WTC11 (cell line): ENCODE measurements at regions not wholly inside any gene's neighbourhood (a gene's known extent, or its start where the extent isn't known, plus 50 kb on each side); places are given as distances from the start of the nearest gene placed in this dataset.
"Not testable (repeated sequence)": the region's sequence is repeated elsewhere in the genome, so short reads cannot be mapped to it uniquely, and the experiment has no call there.

Experiments
- ATAC-seq: fragments of 200-7000 bp; cut with Tn5 transposase; 2 replicates; pipeline ENCODE4 v1.10.0; 2021; ENCODE audit warnings: mild to moderate bottlenecking, moderate library complexity
- CTCF ChIA-PET: fragments of 300-600 bp; sonication (Branson Sonifier 250); formaldehyde crosslinking; loops from one replicate; lab custom pipeline; 2021; ENCODE audit warnings: antibody characterized with exemption; lab: Charles Lee
- POLR2A ChIA-PET: fragments of 350-600 bp; sonication (Branson Sonifier 250); formaldehyde crosslinking; loops from one replicate; lab custom pipeline; 2021; ENCODE audit warnings: antibody characterized with exemption; lab: Charles Lee
- DNase-seq: peaks from one replicate; pipeline ENCODE4 v3.0.0; 2021; ENCODE audit warnings: low spot score
- H3K27ac Mint-ChIP-seq: 2 replicates; pipeline ENCODE4 v1.8.0; 2021; ENCODE audit warnings: mixed read lengths
- H3K27me3 Mint-ChIP-seq: 2 replicates; pipeline ENCODE4 v1.8.0; 2021; ENCODE audit warnings: low read depth, mild to moderate bottlenecking, moderate library complexity, mixed read lengths
- H3K36me3 Mint-ChIP-seq: 2 replicates; pipeline ENCODE4 v1.8.0; 2021; ENCODE audit warnings: mixed read lengths
- H3K4me1 Mint-ChIP-seq: 2 replicates; pipeline ENCODE4 v1.8.0; 2022; ENCODE audit warnings: mixed read lengths
- H3K4me3 Mint-ChIP-seq: 2 replicates; pipeline ENCODE4 v1.8.0; 2021; ENCODE audit warnings: mild to moderate bottlenecking, moderate library complexity, mixed read lengths
- H3K9me3 Mint-ChIP-seq: 2 replicates; pipeline ENCODE4 v1.8.0; 2021; ENCODE audit warnings: mixed read lengths
- FOXP1 ChIP-seq: sonication (generic); formaldehyde crosslinking; IDR thresholded peaks from 2 replicates; pipeline ENCODE4 v1.8.0; 2022; ENCODE audit warnings: missing genetic modification reagents, mild to moderate bottlenecking, moderate library complexity, borderline replicate concordance
- GABPB1 ChIP-seq: sonication (generic); formaldehyde crosslinking; IDR thresholded peaks from 2 replicates; pipeline ENCODE4 v1.8.1; 2023; ENCODE audit warnings: mild to moderate bottlenecking, missing genetic modification reagents
- GRHL2 ChIP-seq: fragments of 250-450 bp; sonication (Bioruptor Pico); IDR thresholded peaks from 2 replicates; pipeline ENCODE4 v1.8.0; 2022; ENCODE audit warnings: mild to moderate bottlenecking, moderate library complexity; ENCODE audit not compliant: insufficient replicate concordance, severe bottlenecking
- GTF2I ChIP-seq: fragments of 250-450 bp; sonication (Bioruptor Pico); conservative IDR thresholded peaks from 2 replicates; pipeline ENCODE4 v1.4.0; 2021; ENCODE audit warnings: mild to moderate bottlenecking
- IRF2 ChIP-seq: sonication (generic); formaldehyde crosslinking; IDR thresholded peaks from 2 replicates; pipeline ENCODE4 v1.8.0; 2022; ENCODE audit warnings: low read depth, missing genetic modification reagents, borderline replicate concordance
- JAZF1 ChIP-seq: fragments of 250-450 bp; sonication (Bioruptor Pico); IDR thresholded peaks from 2 replicates; pipeline ENCODE4 v1.9.0; 2021; ENCODE audit warnings: moderate library complexity, mild to moderate bottlenecking, inconsistent platforms
- KAT7 ChIP-seq: sonication (generic); formaldehyde crosslinking; IDR thresholded peaks from 2 replicates; pipeline ENCODE4 v1.8.1; 2023; ENCODE audit warnings: missing genetic modification reagents, mild to moderate bottlenecking, borderline replicate concordance
- PRDM15 ChIP-seq: sonication (generic); formaldehyde crosslinking; IDR thresholded peaks from 2 replicates; pipeline ENCODE4 v1.8.0; 2022; ENCODE audit warnings: missing genetic modification reagents
- RELA ChIP-seq: sonication (generic); formaldehyde crosslinking; IDR thresholded peaks from 2 replicates; pipeline ENCODE4 v1.8.1; 2022; ENCODE audit warnings: missing genetic modification reagents, mild to moderate bottlenecking, borderline replicate concordance
- RORB ChIP-seq: fragments of 250-450 bp; sonication (Bioruptor Pico); IDR thresholded peaks from 2 replicates; pipeline ENCODE4 v1.9.0; 2021; ENCODE audit warnings: mild to moderate bottlenecking
- TP53 ChIP-seq: sonication (generic); formaldehyde crosslinking; IDR thresholded peaks from 2 replicates; pipeline ENCODE4 v1.8.1; 2023; ENCODE audit warnings: mild to moderate bottlenecking, missing genetic modification reagents
- ZNF423 ChIP-seq: fragments of 250-450 bp; sonication (Bioruptor Pico); IDR thresholded peaks from 2 replicates; pipeline ENCODE4 v2.1.2; 2022; ENCODE audit warnings: mild to moderate bottlenecking, moderate library complexity
- TF ChIP-seq, protein P1 (sequence below): sonication (generic); formaldehyde crosslinking; IDR thresholded peaks from 2 replicates; pipeline ENCODE4 v1.8.1; 2023; ENCODE audit warnings: mild to moderate bottlenecking, missing genetic modification reagents
- TF ChIP-seq, protein P2 (sequence below): sonication (generic); formaldehyde crosslinking; IDR thresholded peaks from 2 replicates; pipeline ENCODE4 v1.8.1; 2022; ENCODE audit warnings: mild to moderate bottlenecking, moderate library complexity, missing genetic modification reagents
- TF ChIP-seq, protein P3 (sequence below): sonication (generic); formaldehyde crosslinking; IDR thresholded peaks from 2 replicates; pipeline ENCODE4 v1.8.0; 2022; ENCODE audit warnings: mild to moderate bottlenecking, missing genetic modification reagents
- TF ChIP-seq, protein P4 (sequence below): sonication (generic); formaldehyde crosslinking; IDR thresholded peaks from 2 replicates; pipeline ENCODE4 v1.8.1; 2023; ENCODE audit warnings: mild to moderate bottlenecking, missing genetic modification reagents, borderline replicate concordance
- TF ChIP-seq, protein P5 (sequence below): fragments of 250-450 bp; sonication (Bioruptor Pico); IDR thresholded peaks from 2 replicates; pipeline ENCODE4 v1.9.0; 2021; ENCODE audit warnings: mild to moderate bottlenecking

DNA sequence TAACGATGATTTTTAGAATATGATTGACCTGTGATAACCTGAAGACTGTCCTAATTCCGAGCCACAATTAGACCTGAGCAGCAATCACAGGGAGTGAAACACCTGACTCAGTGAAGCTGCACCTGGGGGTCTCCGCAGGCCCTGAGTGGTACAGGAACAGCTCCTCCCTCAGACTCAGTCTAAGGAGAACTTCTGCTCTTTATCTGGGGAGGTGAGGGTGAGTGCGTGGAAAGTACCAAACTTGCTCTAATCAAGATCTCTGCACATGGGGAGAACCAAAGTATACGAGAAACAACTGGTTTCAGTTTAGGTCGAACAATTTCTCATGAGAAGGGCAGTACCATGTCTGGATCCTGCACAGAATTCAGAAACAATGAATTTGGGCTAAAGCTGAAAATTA lies 555.3 kb downstream of the TMEM121 start:
- H3K27me3 Mint-ChIP-seq, H3K4me3 Mint-ChIP-seq, POLR2A ChIA-PET, H3K36me3 Mint-ChIP-seq, H3K4me1 Mint-ChIP-seq, DNase-seq, H3K9me3 Mint-ChIP-seq, CTCF ChIA-PET, ATAC-seq, H3K27ac Mint-ChIP-seq: not testable (repeated sequence)

DNA sequence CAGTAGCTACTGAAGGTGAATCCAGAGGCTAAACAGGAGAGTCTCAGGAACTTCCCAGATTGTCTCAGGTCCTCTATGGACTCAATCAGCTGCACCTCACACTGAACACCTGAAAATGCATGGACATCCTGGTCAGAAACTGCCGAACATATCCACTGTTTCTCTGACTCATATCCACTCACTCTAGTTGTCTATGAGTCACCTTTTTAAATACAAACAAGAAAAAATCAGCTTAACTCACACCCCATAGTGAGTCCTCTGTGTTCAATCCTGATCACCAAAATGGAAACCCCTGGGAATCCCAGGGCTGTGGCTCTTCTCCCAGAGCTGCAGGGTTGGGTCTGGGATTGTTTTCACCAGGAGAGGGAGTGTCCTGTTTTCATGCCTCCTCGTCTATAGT lies 556.7 kb downstream of the TMEM121 start:
- H3K27ac Mint-ChIP-seq = no peak overlapping the region
- TF ChIP-seq RELA (CRISPR knock-in tag) (no peak), KAT7 (CRISPR knock-in tag) (no peak), TP53 (CRISPR knock-in tag) (no peak), GRHL2 (no peak), IRF2 (no peak), RORB (no peak), GTF2I (no peak), JAZF1 (no peak)
- TF ChIP-seq, protein P1, sequence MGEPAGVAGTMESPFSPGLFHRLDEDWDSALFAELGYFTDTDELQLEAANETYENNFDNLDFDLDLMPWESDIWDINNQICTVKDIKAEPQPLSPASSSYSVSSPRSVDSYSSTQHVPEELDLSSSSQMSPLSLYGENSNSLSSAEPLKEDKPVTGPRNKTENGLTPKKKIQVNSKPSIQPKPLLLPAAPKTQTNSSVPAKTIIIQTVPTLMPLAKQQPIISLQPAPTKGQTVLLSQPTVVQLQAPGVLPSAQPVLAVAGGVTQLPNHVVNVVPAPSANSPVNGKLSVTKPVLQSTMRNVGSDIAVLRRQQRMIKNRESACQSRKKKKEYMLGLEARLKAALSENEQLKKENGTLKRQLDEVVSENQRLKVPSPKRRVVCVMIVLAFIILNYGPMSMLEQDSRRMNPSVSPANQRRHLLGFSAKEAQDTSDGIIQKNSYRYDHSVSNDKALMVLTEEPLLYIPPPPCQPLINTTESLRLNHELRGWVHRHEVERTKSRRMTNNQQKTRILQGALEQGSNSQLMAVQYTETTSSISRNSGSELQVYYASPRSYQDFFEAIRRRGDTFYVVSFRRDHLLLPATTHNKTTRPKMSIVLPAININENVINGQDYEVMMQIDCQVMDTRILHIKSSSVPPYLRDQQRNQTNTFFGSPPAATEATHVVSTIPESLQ = no peak
- TF ChIP-seq, protein P2, sequence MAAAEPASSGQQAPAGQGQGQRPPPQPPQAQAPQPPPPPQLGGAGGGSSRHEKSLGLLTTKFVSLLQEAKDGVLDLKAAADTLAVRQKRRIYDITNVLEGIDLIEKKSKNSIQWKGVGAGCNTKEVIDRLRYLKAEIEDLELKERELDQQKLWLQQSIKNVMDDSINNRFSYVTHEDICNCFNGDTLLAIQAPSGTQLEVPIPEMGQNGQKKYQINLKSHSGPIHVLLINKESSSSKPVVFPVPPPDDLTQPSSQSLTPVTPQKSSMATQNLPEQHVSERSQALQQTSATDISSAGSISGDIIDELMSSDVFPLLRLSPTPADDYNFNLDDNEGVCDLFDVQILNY (CRISPR knock-in tag) = no peak
- TF ChIP-seq, protein P3, sequence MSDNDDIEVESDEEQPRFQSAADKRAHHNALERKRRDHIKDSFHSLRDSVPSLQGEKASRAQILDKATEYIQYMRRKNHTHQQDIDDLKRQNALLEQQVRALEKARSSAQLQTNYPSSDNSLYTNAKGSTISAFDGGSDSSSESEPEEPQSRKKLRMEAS (CRISPR knock-in tag) = no peak
- TF ChIP-seq, protein P4, sequence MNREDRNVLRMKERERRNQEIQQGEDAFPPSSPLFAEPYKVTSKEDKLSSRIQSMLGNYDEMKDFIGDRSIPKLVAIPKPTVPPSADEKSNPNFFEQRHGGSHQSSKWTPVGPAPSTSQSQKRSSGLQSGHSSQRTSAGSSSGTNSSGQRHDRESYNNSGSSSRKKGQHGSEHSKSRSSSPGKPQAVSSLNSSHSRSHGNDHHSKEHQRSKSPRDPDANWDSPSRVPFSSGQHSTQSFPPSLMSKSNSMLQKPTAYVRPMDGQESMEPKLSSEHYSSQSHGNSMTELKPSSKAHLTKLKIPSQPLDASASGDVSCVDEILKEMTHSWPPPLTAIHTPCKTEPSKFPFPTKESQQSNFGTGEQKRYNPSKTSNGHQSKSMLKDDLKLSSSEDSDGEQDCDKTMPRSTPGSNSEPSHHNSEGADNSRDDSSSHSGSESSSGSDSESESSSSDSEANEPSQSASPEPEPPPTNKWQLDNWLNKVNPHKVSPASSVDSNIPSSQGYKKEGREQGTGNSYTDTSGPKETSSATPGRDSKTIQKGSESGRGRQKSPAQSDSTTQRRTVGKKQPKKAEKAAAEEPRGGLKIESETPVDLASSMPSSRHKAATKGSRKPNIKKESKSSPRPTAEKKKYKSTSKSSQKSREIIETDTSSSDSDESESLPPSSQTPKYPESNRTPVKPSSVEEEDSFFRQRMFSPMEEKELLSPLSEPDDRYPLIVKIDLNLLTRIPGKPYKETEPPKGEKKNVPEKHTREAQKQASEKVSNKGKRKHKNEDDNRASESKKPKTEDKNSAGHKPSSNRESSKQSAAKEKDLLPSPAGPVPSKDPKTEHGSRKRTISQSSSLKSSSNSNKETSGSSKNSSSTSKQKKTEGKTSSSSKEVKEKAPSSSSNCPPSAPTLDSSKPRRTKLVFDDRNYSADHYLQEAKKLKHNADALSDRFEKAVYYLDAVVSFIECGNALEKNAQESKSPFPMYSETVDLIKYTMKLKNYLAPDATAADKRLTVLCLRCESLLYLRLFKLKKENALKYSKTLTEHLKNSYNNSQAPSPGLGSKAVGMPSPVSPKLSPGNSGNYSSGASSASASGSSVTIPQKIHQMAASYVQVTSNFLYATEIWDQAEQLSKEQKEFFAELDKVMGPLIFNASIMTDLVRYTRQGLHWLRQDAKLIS (CRISPR knock-in tag) = no peak
- DNase-seq (no peak), ATAC-seq (no peak)
- ChIA-PET POLR2A (no interaction called here), CTCF (no interaction called here)
- H3K4me3 Mint-ChIP-seq = no peak overlapping the region
- no peaks in the 10 kb centered on the region for H3K27me3 Mint-ChIP-seq
- no peaks in the 10 kb centered on the region for H3K4me1 Mint-ChIP-seq
- H3K36me3 Mint-ChIP-seq = no peaks in the 10 kb centered on the region
- H3K9me3 Mint-ChIP-seq = no peaks in the 10 kb centered on the region

- POLR2A ChIA-PET = no interaction called here
- no peaks in the 10 kb centered on the region for H3K36me3 Mint-ChIP-seq
- CTCF ChIA-PET = no interaction called here
- no peak overlapping the region for H3K27ac Mint-ChIP-seq
- H3K4me3 Mint-ChIP-seq = no peak overlapping the region
- H3K4me1 Mint-ChIP-seq = no peaks in the 10 kb centered on the region
- H3K27me3 Mint-ChIP-seq = no peaks in the 10 kb centered on the region
- no peak for ATAC-seq
- no peak for TF ChIP-seq PRDM15 (CRISPR knock-in tag)
- TF ChIP-seq, protein P4 (CRISPR knock-in tag) = no peak
- TF ChIP-seq FOXP1 = no peak
- TF ChIP-seq GABPB1 (CRISPR knock-in tag) = no peak
- TF ChIP-seq, protein P5, sequence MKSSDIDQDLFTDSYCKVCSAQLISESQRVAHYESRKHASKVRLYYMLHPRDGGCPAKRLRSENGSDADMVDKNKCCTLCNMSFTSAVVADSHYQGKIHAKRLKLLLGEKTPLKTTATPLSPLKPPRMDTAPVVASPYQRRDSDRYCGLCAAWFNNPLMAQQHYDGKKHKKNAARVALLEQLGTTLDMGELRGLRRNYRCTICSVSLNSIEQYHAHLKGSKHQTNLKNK (CRISPR knock-in tag) = no peak
- TF ChIP-seq ZNF423 = no peak
- DNase-seq = no peak
- no peaks in the 10 kb centered on the region for H3K9me3 Mint-ChIP-seq
Measured at GRCh38 chr14:106087837-106088236, 561.5 kb downstream of the TMEM121 start.
